HT1080 (cell line): ENCODE measurements at regions not wholly inside any gene's neighbourhood (a gene's known extent, or its start where the extent isn't known, plus 50 kb on each side); places are given as distances from the start of the nearest gene placed in this dataset.
A peak's percentile ranks its signal among the peaks of the same experiment; 100 is the strongest.

Source experiments
- DNase-seq: peaks from one replicate; pipeline ENCODE4 v3.0.0-alpha.2; 2015; ENCODE audit warnings: low read depth

GRCh38 chr13:103431856-103432255 is 365.6 kb upstream of the SLC10A2 start:
- DNase-seq, result no peak

GRCh38 chr13:103430368-103430767 is 364.2 kb upstream of the SLC10A2 start:
- no peak for DNase-seq

GRCh38 chr13:103410002-103410401 is 343.8 kb upstream of the SLC10A2 start:
- no peak for DNase-seq

DNA sequence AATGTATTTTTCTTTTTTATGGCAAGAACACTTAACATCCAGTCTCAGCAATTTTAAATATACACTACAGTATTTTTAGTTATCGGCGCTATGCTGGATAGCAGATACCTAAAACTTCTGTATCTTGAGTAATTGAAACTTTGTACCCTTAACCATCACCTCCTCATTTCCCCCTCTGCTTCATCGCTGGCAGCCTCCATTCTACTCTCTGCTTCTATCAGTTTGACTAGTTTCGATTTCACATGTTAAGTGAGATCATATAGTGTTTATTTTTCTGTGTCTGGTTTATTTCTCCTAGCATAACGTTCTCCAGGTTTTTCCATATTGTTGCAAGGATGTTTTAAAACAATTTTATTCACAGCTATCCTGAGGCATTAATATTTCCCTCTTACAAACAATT is 340.8 kb upstream of the SLC10A2 start:
- DNase-seq, result no peak

- no peak for DNase-seq
Observed at GRCh38 chr13:103405297-103405696, 339.1 kb upstream of the SLC10A2 start.

DNA sequence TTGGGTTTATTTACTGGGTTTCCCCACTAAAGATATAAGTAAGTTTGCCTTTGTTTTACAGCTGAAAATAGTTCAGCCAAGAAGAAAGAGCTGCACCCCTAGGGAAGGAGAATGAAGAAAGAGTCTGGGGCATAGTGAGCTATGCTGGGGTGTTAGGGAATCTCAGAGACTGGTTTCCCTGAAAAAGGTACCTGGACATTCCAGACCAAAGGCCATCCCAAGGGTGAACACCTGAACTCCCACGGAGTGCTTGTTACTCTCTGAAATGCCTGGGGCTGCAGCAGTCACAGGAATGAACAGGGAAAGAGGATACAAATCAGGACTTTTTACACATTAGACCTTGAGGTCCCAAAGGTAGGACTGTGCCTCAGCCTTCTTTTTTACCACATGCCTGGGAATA is 337.6 kb upstream of the SLC10A2 start:
- DNase-seq, result no peak

DNA sequence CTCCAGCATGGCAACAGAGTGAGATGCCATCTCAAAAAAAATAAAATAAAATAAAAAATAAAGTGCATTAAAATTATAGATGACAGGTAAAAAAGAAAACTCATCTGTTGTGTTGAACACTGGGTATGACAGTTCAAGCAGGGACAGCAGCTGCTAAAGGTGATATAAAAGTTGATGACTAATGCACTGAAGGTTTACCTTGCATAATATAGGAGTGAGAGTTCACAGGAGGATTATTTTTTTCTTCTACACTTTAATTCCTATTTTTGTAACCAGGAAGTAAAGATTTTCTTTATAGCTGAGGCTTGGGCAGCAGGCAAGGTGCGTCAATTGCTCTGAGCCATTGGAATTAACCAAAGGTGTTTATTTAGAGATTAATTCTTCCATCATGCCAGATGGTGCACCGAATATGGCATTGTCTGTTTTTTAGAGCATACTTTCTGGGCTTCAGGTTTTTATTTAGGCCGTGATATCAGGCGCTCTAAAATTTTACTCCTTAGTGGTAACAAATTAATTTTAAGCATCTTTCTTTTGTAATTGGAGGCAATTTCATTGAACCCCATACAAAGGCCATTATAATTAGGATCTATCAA is 337.0 kb upstream of the SLC10A2 start:
- no peak for DNase-seq

- no peak for DNase-seq
Observed at GRCh38 chr13:103395139-103395538, 328.9 kb upstream of the SLC10A2 start.

DNA sequence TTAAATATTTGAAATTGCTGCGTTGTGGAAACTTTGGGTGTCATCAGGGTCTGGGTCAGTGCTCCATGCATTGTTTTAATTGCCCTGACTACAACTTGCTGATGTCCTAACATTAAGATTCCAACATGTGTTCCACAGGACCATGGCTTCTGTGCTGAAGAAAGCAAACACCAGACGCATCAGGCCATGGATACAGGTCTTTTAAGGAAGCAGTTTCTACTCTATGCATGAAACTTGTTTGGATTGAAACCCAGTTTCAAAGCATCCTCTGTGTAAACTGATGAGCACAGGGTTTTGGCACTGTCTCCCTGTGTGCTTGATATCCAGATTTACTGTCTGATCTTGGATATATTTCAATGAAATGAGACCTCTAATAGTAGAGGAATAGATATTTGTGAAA is 328.4 kb upstream of the SLC10A2 start:
- DNase-seq, result no peak

- DNase-seq, result no peak
Observed at GRCh38 chr13:103391936-103392335, 325.7 kb upstream of the SLC10A2 start.

DNA sequence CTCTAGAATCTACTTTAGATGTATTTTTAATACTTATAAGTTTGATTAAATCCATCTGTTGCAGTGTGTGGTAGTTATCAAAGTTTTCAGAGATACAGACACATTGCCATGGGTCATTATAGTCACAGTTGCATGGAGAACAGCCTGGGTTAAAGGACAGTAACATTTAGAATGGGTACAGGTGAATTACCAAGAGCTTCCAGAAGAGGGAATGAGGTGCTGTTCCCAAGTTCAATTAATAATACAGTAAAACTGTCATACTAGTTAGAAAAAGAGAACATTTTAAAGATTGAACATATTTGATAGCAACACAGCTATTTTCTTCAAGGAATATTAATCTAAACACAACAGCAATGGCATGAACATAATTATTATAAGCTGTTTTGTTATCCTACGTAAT is 322.6 kb upstream of the SLC10A2 start:
- DNase-seq, result no peak

DNA sequence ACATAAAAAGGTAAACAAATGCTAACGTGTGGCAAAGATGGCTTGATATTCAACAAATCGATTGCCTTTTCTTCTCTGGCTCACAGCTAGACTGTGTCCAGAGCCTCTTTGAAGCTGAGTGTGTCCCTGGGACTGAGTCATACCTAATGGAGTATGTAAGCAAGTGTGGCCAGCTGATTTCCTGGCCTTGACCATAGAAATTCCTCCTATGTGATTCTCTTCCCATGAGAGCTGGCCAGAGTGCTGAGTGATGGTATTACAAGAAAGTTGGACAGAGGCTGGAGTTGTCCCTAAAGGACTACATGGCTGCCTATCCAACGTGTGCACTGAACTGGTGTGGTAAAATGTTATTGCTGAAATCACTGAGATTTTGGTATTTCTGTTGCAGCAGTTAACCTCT is 320.1 kb upstream of the SLC10A2 start:
- DNase-seq, result peak; percentile 86

DNA sequence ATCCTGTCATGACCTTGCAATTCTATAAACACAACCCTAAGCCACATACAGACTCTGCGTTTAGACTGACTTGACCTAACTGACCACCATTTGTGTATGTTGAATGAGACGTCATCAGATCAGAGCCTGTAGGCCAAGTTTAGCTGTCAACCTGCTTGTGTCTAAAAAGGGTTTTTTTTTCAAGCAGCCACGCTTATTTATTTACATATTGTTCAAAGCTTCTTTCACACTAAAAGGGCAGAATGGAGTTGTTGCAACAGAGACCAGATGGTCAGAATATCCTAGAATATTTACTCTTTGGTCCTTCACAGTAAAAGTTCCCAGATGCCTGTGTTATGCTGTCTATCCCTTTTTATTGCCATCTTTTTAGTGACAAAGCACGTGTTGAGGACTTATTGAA is 307.7 kb upstream of the SLC10A2 start:
- DNase-seq, result no peak

DNA sequence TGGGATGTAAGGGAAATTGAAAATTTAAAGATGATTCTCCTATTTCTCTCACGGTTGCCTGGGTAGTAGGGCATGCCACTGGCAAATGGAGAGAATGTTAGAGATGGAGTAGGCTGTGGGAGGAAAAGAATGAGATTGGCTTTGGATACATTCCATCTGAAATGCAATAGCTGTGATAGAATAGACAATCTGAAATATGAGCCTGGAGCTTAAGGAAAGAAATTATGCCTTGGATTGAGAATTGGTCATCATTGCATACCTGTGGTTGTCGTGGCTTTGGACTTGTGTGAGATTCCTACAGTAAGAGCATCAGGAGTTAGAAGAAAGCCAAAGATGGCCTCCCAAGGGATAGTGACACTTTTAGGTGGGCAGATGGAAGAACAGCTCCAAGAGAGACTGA is 305.1 kb upstream of the SLC10A2 start:
- peak; percentile 56 for DNase-seq

- no peak for DNase-seq
Observed at GRCh38 chr13:103370790-103371189, 304.6 kb upstream of the SLC10A2 start.

DNA sequence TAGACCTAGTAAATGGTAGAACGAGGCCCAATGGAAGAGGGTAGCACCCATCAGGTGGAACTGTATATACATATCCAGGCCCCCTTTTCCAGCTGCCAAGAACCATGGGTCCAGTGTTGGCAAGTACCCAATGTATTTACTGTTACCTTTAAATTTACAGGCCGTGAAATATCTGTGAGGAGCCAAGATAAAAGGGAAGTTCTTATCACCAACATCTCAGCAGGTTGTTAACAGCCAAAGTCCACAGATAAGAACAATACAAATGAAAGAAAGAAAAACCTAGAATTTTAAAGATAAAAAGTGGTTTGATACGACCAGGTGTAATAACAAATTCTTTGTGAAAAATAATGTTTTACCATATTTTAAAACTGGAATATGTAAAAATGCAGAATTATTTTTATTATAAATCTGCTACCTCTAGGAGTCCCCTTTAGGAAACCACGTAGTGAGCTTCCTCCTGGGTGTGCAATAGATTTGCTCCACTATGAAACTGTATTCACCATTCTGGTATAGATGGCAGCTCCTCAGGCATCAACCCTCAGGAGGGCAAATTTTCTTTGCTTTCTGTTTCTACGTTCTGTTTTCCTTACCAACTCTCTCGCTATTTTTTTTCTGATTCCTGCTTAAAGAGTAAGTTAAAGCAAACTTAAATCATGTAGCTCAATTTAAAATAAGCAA is 292.2 kb upstream of the SLC10A2 start:
- no peak for DNase-seq

DNA sequence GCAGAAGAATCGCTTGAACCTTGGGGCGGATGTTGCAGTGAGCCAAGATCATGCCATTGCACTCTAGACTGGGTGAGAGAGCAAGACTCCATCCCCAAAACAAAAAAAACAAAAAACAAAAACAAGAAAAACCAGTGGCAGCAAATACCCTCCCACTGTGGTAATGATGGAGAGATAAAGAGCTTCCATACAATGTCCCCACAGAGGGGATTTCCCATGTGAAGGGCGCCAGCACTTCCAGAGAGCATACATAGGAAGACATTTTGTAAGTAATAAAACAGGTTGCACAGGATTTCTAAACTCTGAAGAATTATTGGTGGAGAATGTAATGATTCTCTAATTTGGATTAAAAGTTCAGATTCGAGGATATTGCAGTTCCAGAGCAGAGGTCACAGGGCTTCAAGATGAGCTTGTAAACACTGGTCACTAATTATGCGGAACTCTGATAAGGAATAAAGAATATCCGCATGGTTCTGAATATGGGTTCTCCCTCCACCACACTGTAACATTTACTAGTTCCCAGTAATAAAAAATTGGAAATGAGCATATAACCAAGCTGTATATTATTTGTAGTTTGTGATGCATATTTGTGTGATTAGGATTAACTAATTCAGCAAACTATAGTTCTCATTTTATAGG is 290.1 kb upstream of the SLC10A2 start:
- no peak for DNase-seq

- DNase-seq, result no peak
Observed at GRCh38 chr13:103354171-103354570, 288.0 kb upstream of the SLC10A2 start.

- peak; percentile 67 for DNase-seq
Observed at GRCh38 chr13:103351035-103351828, 285.0 kb upstream of the SLC10A2 start.

DNA sequence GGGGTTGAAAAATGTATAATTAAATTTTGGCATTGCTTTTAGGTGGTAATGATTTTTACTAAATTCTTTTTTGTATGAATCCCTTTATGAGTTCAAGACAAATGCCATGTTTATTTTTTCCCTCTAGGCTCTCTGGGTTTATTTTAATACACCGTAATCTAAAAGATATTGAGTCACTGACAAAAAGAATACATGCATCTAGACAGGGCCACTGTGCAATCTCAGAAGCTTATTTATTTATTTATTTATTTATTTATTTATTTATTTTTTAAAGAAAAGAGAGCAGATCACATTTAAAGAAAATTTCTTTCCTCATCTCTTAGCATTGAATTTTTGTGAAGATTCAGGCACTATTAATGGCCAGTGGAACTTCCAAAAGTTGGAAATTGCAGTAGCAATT is 283.9 kb upstream of the SLC10A2 start:
- no peak for DNase-seq

DNA sequence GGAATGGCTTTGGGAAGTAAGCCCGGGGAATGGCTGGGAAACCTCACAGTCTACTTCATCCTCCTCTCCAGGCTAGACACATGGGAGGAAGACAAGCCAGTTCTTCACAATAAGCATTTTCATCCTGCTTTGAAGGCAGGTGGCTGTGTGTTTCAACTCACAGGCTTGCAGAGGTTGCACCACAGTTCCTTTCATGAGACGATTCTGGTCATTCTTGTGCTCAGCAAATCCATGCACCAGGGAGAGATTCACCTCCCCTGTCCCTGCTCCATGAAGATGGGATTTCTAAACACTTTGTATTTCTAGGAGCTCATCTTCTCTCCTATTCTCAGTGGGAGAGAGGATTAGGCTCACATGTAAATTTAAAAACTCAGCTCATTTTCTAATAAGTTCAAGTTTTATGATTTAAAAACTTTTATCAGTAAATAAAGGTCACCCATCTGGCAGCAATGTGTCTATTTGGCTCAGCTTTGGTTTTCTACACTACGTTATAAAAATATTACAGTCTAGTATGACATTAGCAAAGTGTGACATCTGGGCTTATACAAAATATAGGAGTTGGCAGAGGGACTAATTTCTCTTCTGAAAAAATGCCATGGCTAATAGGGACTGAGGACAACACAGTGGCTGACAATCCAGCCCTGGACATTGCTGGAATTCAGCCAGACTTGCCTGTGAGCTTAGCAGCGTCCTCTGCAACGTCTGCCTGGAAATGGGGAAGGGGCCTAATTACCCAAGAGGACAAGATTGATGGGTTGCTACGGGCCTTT is 283.2 kb upstream of the SLC10A2 start:
- DNase-seq, result no peak
